Upper lobe of right lung (tissue), 1 donor: ENCODE measurements at regions not wholly inside any gene's neighbourhood (a gene's known extent, or its start where the extent isn't known, plus 50 kb on each side); places are given as distances from the start of the nearest gene placed in this dataset.
A peak's percentile ranks its signal among the peaks of the same experiment; 100 is the strongest.
"Not testable (repeated sequence)": the region's sequence is repeated elsewhere in the genome, so short reads cannot be mapped to it uniquely, and the experiment has no call there.

ENCODE experiments used
- ATAC-seq: fragments of 200-7000 bp; cut with Tn5 transposase; one replicate; pipeline ENCODE4 v1.9.1; 2020; ENCODE audit warnings: mild to moderate bottlenecking, moderate library complexity
- DNase-seq: peaks from one replicate; pipeline ENCODE4 v3.0.0-alpha.2; 2020
- H3K27ac ChIP-seq: fragments of 200-600 bp; one replicate; pipeline ENCODE4 v1.8.0; 2022
- H3K27me3 ChIP-seq: fragments of 200-600 bp; one replicate; pipeline ENCODE4 v1.8.0; 2022; ENCODE audit warnings: mild to moderate bottlenecking
- H3K36me3 ChIP-seq: fragments of 200-600 bp; one replicate; pipeline ENCODE4 v1.8.0; 2022
- H3K4me1 ChIP-seq: fragments of 200-600 bp; one replicate; pipeline ENCODE4 v1.8.0; 2022
- H3K4me3 ChIP-seq: fragments of 200-600 bp; one replicate; pipeline ENCODE4 v1.8.0; 2022; ENCODE audit warnings: mild to moderate bottlenecking
- H3K9me3 ChIP-seq: fragments of 200-600 bp; one replicate; pipeline ENCODE4 v1.8.0; 2022
- intact Hi-C: fragments of 100-400 bp; cut with DNase I; formaldehyde crosslinking; loops from one replicate; pipeline ENCODE4 v1.11.0; 2022
- donor health status: DM: no; HTN: yes; CAD: no; lungs with severe emphysema.

- intact Hi-C loops, DNase-seq, H3K27ac ChIP-seq, H3K36me3 ChIP-seq, H3K4me1 ChIP-seq, ATAC-seq, H3K27me3 ChIP-seq, H3K4me3 ChIP-seq, H3K9me3 ChIP-seq: not testable (repeated sequence)
These were observed 816.8 kb downstream of the TTLL7 start for GRCh38 chr1:83182033-83182728.

DNA sequence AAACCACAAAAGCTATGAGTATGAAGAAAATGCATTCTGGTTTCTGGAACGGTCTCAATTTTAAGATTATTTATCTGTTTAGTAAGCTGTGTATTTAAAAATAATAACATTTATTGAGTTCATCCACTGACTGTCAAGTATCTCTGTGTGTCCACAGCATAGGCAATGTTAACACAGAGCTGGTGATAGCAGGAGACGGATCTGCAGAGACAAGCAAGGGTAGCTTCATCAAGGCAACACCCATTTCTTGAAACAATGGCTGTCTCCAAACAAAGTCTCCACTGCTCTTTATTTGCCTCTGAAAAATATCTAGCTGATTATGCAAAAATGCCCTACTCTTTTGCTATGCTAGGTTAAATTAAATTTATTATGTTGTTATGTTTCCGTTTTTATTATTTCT lies 818.3 kb downstream of the TTLL7 start:
- H3K4me1 ChIP-seq, ATAC-seq, intact Hi-C loops, DNase-seq, H3K36me3 ChIP-seq, H3K4me3 ChIP-seq, H3K27ac ChIP-seq, H3K27me3 ChIP-seq, H3K9me3 ChIP-seq: not testable (repeated sequence)

GRCh38 chr1:83167634-83168033 lies 831.3 kb downstream of the TTLL7 start:
- H3K4me3 ChIP-seq, H3K27me3 ChIP-seq, ATAC-seq, H3K9me3 ChIP-seq, DNase-seq, H3K27ac ChIP-seq, intact Hi-C loops, H3K36me3 ChIP-seq, H3K4me1 ChIP-seq: not testable (repeated sequence)

DNA sequence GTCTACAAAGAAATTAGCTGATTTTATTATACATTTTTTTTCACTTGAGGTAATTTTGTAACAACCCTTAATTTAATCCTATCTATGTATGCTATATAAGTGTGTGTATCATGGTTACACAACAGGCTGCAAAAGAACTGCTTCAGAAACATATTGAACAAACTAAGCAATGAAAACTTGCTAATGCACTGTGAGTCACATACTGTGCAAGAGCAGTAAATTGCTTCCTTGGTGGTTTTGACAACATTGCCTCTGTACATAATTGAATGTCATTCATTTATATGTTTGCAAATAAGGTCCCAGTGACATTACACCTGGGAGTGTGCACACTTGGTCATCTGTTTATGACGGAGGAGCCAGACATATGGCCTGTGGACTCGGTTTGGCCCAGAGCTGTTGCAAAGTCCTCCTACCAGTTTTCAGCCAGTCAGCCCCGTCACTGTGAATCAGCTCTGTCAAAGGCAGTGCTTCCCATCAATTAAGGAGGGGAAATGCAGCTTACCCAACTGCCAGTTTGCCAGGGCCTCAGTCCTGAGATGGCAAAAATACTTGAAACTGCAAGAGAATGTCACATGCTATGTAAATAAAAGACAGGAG lies 835.0 kb downstream of the TTLL7 start:
- H3K4me1 ChIP-seq, H3K36me3 ChIP-seq, H3K4me3 ChIP-seq, H3K9me3 ChIP-seq, H3K27ac ChIP-seq, ATAC-seq, intact Hi-C loops, H3K27me3 ChIP-seq, DNase-seq: not testable (repeated sequence)

GRCh38 chr1:83158924-83159323 lies 840.0 kb downstream of the TTLL7 start:
- H3K27ac ChIP-seq, H3K4me3 ChIP-seq, H3K36me3 ChIP-seq, intact Hi-C loops, H3K27me3 ChIP-seq, H3K4me1 ChIP-seq, DNase-seq, H3K9me3 ChIP-seq: not testable (repeated sequence)
- ATAC-seq, result peak; percentile 62

- intact Hi-C loops, H3K36me3 ChIP-seq, H3K27ac ChIP-seq, H3K4me3 ChIP-seq, H3K9me3 ChIP-seq, H3K27me3 ChIP-seq, H3K4me1 ChIP-seq, DNase-seq: not testable (repeated sequence)
- peak; percentile 39 for ATAC-seq
These were observed 844.6 kb downstream of the TTLL7 start for GRCh38 chr1:83154306-83154705.

GRCh38 chr1:83151167-83151898 lies 847.6 kb downstream of the TTLL7 start:
- H3K27ac ChIP-seq, H3K4me1 ChIP-seq, intact Hi-C loops, H3K36me3 ChIP-seq, H3K9me3 ChIP-seq, H3K27me3 ChIP-seq, H3K4me3 ChIP-seq: not testable (repeated sequence)
- DNase-seq (peak; percentile 67), ATAC-seq (peak; percentile 99)

DNA sequence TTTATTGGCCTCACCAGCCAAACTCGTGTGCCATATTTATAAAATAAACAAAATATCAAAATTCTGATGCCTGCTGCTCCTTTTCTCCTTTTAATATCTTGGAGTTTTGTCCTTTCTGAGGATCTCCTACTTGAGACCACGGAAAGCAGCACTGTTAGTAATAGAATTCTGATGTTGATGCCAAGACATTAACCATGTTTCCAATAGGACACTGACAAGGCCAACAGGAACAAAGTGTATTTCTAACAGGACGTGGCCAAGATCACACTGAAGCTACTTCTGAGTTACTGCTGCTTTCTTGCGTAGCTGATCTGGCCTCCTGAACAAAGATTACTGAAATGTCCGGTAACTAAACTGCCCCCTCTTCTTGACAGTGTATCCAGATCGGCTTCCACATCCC lies 848.5 kb downstream of the TTLL7 start:
- H3K27me3 ChIP-seq, H3K4me3 ChIP-seq, H3K36me3 ChIP-seq, DNase-seq, H3K4me1 ChIP-seq, intact Hi-C loops, ATAC-seq, H3K9me3 ChIP-seq: not testable (repeated sequence)
- peak overlapping the region; percentile 47 for H3K27ac ChIP-seq

- DNase-seq, H3K9me3 ChIP-seq, H3K36me3 ChIP-seq, H3K27ac ChIP-seq, H3K4me3 ChIP-seq, H3K27me3 ChIP-seq, H3K4me1 ChIP-seq, intact Hi-C loops: not testable (repeated sequence)
- ATAC-seq, result peak; percentile 81
These were observed 853.1 kb downstream of the TTLL7 start for GRCh38 chr1:83145820-83146219.

GRCh38 chr1:83142802-83143201 lies 856.1 kb downstream of the TTLL7 start:
- H3K9me3 ChIP-seq, intact Hi-C loops, H3K27ac ChIP-seq, H3K36me3 ChIP-seq, DNase-seq, H3K27me3 ChIP-seq, H3K4me1 ChIP-seq, ATAC-seq, H3K4me3 ChIP-seq: not testable (repeated sequence)

DNA sequence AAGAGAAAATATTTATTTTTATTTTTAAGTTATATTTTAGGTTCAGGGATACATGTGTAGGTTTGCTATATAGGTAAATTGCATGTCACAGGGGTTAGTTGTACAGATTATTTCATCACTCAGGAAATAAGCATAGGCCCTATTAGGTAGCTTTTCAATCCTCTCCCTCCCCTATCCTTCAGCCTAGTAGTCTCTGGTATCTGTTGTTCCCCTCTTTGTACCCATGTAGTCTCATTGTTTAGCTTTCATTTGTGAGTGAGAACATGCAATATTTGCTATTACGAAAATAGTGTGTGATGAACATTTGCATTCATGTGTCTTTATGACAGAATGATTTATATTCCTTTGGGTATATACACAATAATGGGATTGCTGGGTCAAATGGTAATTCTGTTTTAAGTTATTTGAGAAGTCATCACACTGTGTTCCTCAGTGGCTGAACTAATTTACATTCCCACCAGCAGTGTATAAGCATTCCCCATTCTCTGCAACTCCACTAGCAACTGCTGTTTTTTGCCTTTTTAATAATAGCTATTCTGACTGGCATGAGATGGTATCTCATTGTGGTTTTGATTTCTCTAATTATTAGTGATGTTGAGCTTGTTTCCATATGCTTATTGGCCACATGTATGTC lies 863.3 kb downstream of the TTLL7 start:
- H3K36me3 ChIP-seq, intact Hi-C loops, H3K27me3 ChIP-seq, ATAC-seq, DNase-seq, H3K9me3 ChIP-seq, H3K4me3 ChIP-seq, H3K27ac ChIP-seq, H3K4me1 ChIP-seq: not testable (repeated sequence)

- H3K27ac ChIP-seq, H3K27me3 ChIP-seq, DNase-seq, H3K9me3 ChIP-seq, H3K4me3 ChIP-seq, H3K36me3 ChIP-seq, intact Hi-C loops, H3K4me1 ChIP-seq: not testable (repeated sequence)
- peak; percentile 79 for ATAC-seq
These were observed 864.5 kb downstream of the TTLL7 start for GRCh38 chr1:83134322-83135014.
